ENCODE measurements at regions not wholly inside any gene's neighbourhood (a gene's known extent, or its start where the extent isn't known, plus 50 kb on each side); places are given as distances from the start of the nearest gene placed in this dataset.
"Not testable (repeated sequence)": the region's sequence is repeated elsewhere in the genome, so short reads cannot be mapped to it uniquely, and the experiment has no call there.

- no peak for DNase-seq (ENCODE audit: low spot score)
These were observed 492.0 kb upstream of the KIF2B start for GRCh38 chr17:53330756-53331155.

GRCh38 chr17:53321651-53322050 is 501.1 kb upstream of the KIF2B start:
- no peak for DNase-seq (ENCODE audit: low spot score)

- DNase-seq (ENCODE audit: low spot score): no peak
These were observed 502.8 kb upstream of the KIF2B start for GRCh38 chr17:53319947-53320346.

GRCh38 chr17:53316988-53317387 is 505.7 kb upstream of the KIF2B start:
- DNase-seq (ENCODE audit: low spot score): no peak

- no peak for DNase-seq (ENCODE audit: low spot score)
These were observed 506.7 kb upstream of the KIF2B start for GRCh38 chr17:53316073-53316472.

- DNase-seq (ENCODE audit: low spot score): no peak
These were observed 508.2 kb upstream of the KIF2B start for GRCh38 chr17:53314521-53314920.

- DNase-seq (ENCODE audit: low spot score): no peak
These were observed 509.0 kb upstream of the KIF2B start for GRCh38 chr17:53313746-53314145.

GRCh38 chr17:53278466-53278865 is 544.3 kb upstream of the KIF2B start:
- DNase-seq (ENCODE audit: low spot score): no peak

GRCh38 chr17:53273126-53273525 is 549.6 kb upstream of the KIF2B start:
- no peak for DNase-seq (ENCODE audit: low spot score)

- no peak for DNase-seq (ENCODE audit: low spot score)
These were observed 551.8 kb upstream of the KIF2B start for GRCh38 chr17:53270936-53271335.

- no peak for DNase-seq (ENCODE audit: low spot score)
These were observed 558.0 kb upstream of the KIF2B start for GRCh38 chr17:53264730-53265129.

GRCh38 chr17:53253956-53254597 is 568.6 kb upstream of the KIF2B start:
- no peak for DNase-seq (ENCODE audit: low spot score)

- DNase-seq (ENCODE audit: low spot score): no peak
These were observed 573.7 kb upstream of the KIF2B start for GRCh38 chr17:53249036-53249435.

GRCh38 chr17:53234138-53234537 is 588.6 kb upstream of the KIF2B start:
- no peak for DNase-seq (ENCODE audit: low spot score)

- no peak for DNase-seq (ENCODE audit: low spot score)
These were observed 595.2 kb upstream of the KIF2B start for GRCh38 chr17:53227514-53227913.

- peak; percentile 73 for DNase-seq (ENCODE audit: low spot score)
These were observed 595.6 kb upstream of the KIF2B start for GRCh38 chr17:53227111-53227510.

- no peak for DNase-seq (ENCODE audit: low spot score)
These were observed 602.9 kb upstream of the KIF2B start for GRCh38 chr17:53219821-53220220.

- DNase-seq (ENCODE audit: low spot score): no peak
These were observed 604.0 kb upstream of the KIF2B start for GRCh38 chr17:53218723-53219122.

GRCh38 chr17:53217311-53217710 is 605.4 kb upstream of the KIF2B start:
- no peak for DNase-seq (ENCODE audit: low spot score)

- not testable (repeated sequence) for DNase-seq (ENCODE audit: low spot score)
These were observed 613.8 kb upstream of the KIF2B start for GRCh38 chr17:53208935-53209334.

GRCh38 chr17:53193044-53193443 is 629.7 kb upstream of the KIF2B start:
- no peak for DNase-seq (ENCODE audit: low spot score)

GRCh38 chr17:53191878-53192277 is 630.8 kb upstream of the KIF2B start:
- peak; percentile 0 for DNase-seq (ENCODE audit: low spot score)

- no peak for DNase-seq (ENCODE audit: low spot score)
These were observed 636.7 kb upstream of the KIF2B start for GRCh38 chr17:53186001-53186400.

GRCh38 chr17:53176629-53177028 is 646.1 kb upstream of the KIF2B start:
- no peak for DNase-seq (ENCODE audit: low spot score)

- DNase-seq (ENCODE audit: low spot score): no peak
These were observed 654.3 kb upstream of the KIF2B start for GRCh38 chr17:53168413-53168812.

Data from kidney capillary endothelial cell (primary cell).